H1 (cell line): ENCODE measurements at regions not wholly inside any gene's neighbourhood (a gene's known extent, or its start where the extent isn't known, plus 50 kb on each side); places are given as distances from the start of the nearest gene placed in this dataset.
A peak's percentile ranks its signal among the peaks of the same experiment; 100 is the strongest.

ENCODE experiments used
- CTCF ChIA-PET: fragments of 300-600 bp; sonication (Branson Sonifier 250); formaldehyde crosslinking; loops from one replicate; lab custom pipeline; 2021; ENCODE audit not compliant: partially characterized antibody; lab: Charles Lee
- POLR2A ChIA-PET: fragments of 300-600 bp; sonication (Branson Sonifier 250); formaldehyde crosslinking; loops from one replicate; lab custom pipeline; 2021; ENCODE audit warnings: inconsistent platforms; ENCODE audit not compliant: partially characterized antibody; lab: Charles Lee
- DNase-seq, 2 experiments: peaks; one replicate each; pipeline versions ENCODE4 v3.0.0 to v3.0.0-alpha.2; 2010 to 2022; ENCODE audit warnings: low spot score in 2 of 2, low read depth in 1 of 2, mixed read lengths in 1 of 2
- FAIRE-seq: peaks from 2 replicates; lab custom pipeline; 2011; peaks lifted over from hg19 to GRCh38; lab: Jason Lieb, UNC
- H2AFZ ChIP-seq: 2 replicates; pipeline ENCODE4 v1.8.1; 2012; ENCODE audit warnings: low read length, inconsistent platforms
- H2AK5ac ChIP-seq: 2 replicates; pipeline ENCODE4 v1.6.1; 2013; ENCODE audit warnings: low read depth, low read length
- H2BK120ac ChIP-seq: replicated peaks from 2 replicates; pipeline ENCODE3; 2013; ENCODE audit warnings: low read depth, low read length, inconsistent platforms
- H2BK12ac ChIP-seq: 2 replicates; pipeline ENCODE4 v1.6.1; 2013; ENCODE audit warnings: low read depth, low read length
- H2BK15ac ChIP-seq: 2 replicates; pipeline ENCODE4 v1.6.1; 2013; ENCODE audit warnings: low read length
- H2BK20ac ChIP-seq: 2 replicates; pipeline ENCODE4 v1.6.1; 2013; ENCODE audit warnings: low read length
- H2BK5ac ChIP-seq: 2 replicates; pipeline ENCODE4 v1.6.1; 2013; ENCODE audit warnings: low read depth, low read length
- H3K14ac ChIP-seq: 2 replicates; pipeline ENCODE4 v1.6.1; 2013; ENCODE audit warnings: inconsistent platforms; ENCODE audit not compliant: insufficient read length
- H3K18ac ChIP-seq: 2 replicates; pipeline ENCODE4 v1.6.1; 2013; ENCODE audit warnings: low read length; ENCODE audit errors: extremely low read depth
- H3K23ac ChIP-seq: 2 replicates; pipeline ENCODE4 v1.6.1; 2013; ENCODE audit warnings: inconsistent platforms; ENCODE audit not compliant: insufficient read length
- H3K23me2 ChIP-seq: 2 replicates; pipeline ENCODE4 v1.6.1; 2013; ENCODE audit warnings: low read depth, low read length
- H3K27ac ChIP-seq: 2 replicates; pipeline ENCODE4 v1.6.1; 2011; ENCODE audit warnings: low read depth, low read length, inconsistent platforms
- H3K27me3 ChIP-seq, 4 experiments: replicated peaks in 1 of 4; 1 replicate in 1 of 4; 2 replicates in 3 of 4; pipeline versions ENCODE4 v1.6.1 to v1.8.1; 2011 to 2013; ENCODE audit warnings: low read length in 3 of 4, mild to moderate bottlenecking in 3 of 4, inconsistent platforms in 2 of 4, mixed read lengths in 2 of 4, moderate library complexity in 1 of 4; ENCODE audit not compliant: control insufficient read depth in 3 of 4, insufficient read depth in 3 of 4; ENCODE audit errors: extremely low read depth in 1 of 4
- H3K36me3 ChIP-seq, 4 experiments: 2 replicates each; pipeline versions ENCODE4 v1.6.1 to v1.8.1; 2011 to 2013; ENCODE audit warnings: mild to moderate bottlenecking in 4 of 4, low read length in 3 of 4, moderate library complexity in 2 of 4, control low read depth in 1 of 4, inconsistent platforms in 1 of 4; ENCODE audit not compliant: insufficient read depth in 4 of 4, control insufficient read depth in 2 of 4
- H3K4ac ChIP-seq: replicated peaks from 2 replicates; pipeline ENCODE3; 2013; ENCODE audit warnings: low read length, low read depth, mixed read lengths, inconsistent platforms; ENCODE audit not compliant: insufficient read length
- H3K4me1 ChIP-seq, 4 experiments: replicated peaks in 1 of 4; 1 replicate in 1 of 4; 2 replicates in 3 of 4; pipeline versions ENCODE4 v1.6.1 to v1.8.1; 2011 to 2013; ENCODE audit warnings: low read length in 3 of 4, inconsistent platforms in 2 of 4, mixed read lengths in 1 of 4; ENCODE audit not compliant: insufficient read depth in 4 of 4, control insufficient read depth in 3 of 4
- H3K4me2 ChIP-seq, 2 experiments: 2 replicates each; pipeline versions ENCODE4 v1.6.1 to v1.8.1; 2011 to 2013; ENCODE audit warnings: low read depth in 2 of 2, low read length in 2 of 2, control low read depth in 1 of 2, inconsistent platforms in 1 of 2, mild to moderate bottlenecking in 1 of 2; ENCODE audit not compliant: insufficient read depth in 1 of 2
- H3K4me3 ChIP-seq, 4 experiments: fragments of 200-600, 300-600 bp in 1 of 4; sonication (generic), shearing (Covaris generic), sonication (Bioruptor Twin) in 1 of 4; 2 replicates each; pipeline versions ENCODE4 v1.5.1 to v1.8.1; 2011 to 2016; ENCODE audit warnings: low read length in 4 of 4, low read depth in 3 of 4, control low read depth in 2 of 4, inconsistent platforms in 2 of 4, mild to moderate bottlenecking in 2 of 4, mixed read lengths in 1 of 4, moderate library complexity in 1 of 4; ENCODE audit not compliant: insufficient read depth in 2 of 4; ENCODE audit errors: extremely low read depth in 1 of 4
- H3K56ac ChIP-seq: replicated peaks from 2 replicates; pipeline ENCODE3; 2013; ENCODE audit warnings: low read depth, mild to moderate bottlenecking, mixed read lengths, low read length, inconsistent platforms; ENCODE audit not compliant: insufficient read length
- H3K79me1 ChIP-seq: 2 replicates; pipeline ENCODE4 v1.6.1; 2013; ENCODE audit warnings: low read depth, low read length, control low read depth
- H3K79me2 ChIP-seq, 2 experiments: 2 replicates each; pipeline versions ENCODE4 v1.6.1 to v1.8.1; 2012 to 2013; ENCODE audit warnings: low read length in 2 of 2, mild to moderate bottlenecking in 2 of 2, inconsistent platforms in 1 of 2; ENCODE audit not compliant: insufficient read depth in 2 of 2, control insufficient read depth in 1 of 2
- H3K9ac ChIP-seq, 4 experiments: replicated peaks in 1 of 4; 1 replicate in 1 of 4; 2 replicates in 3 of 4; pipeline versions ENCODE4 v1.6.1 to v1.8.1; 2011 to 2013; ENCODE audit warnings: low read depth in 3 of 4, low read length in 3 of 4, control low read depth in 2 of 4, mild to moderate bottlenecking in 2 of 4, moderate library complexity in 2 of 4, inconsistent platforms in 1 of 4; ENCODE audit errors: extremely low read depth in 1 of 4
- H3K9me3 ChIP-seq, 2 experiments: 2 replicates each; pipeline versions ENCODE4 v1.6.1 to v1.8.1; 2012 to 2013; ENCODE audit warnings: mild to moderate bottlenecking in 2 of 2, moderate library complexity in 2 of 2, control low read depth in 1 of 2, inconsistent platforms in 1 of 2, low read depth in 1 of 2, low read length in 1 of 2, mixed read lengths in 1 of 2; ENCODE audit not compliant: insufficient read depth in 2 of 2
- H4K20me1 ChIP-seq, 2 experiments: replicated peaks in 1 of 2; 2 replicates each; pipeline versions ENCODE3 to v1.8.1; 2011 to 2013; ENCODE audit warnings: inconsistent platforms in 2 of 2, low read length in 2 of 2, mild to moderate bottlenecking in 1 of 2; ENCODE audit not compliant: insufficient read depth in 2 of 2, control insufficient read depth in 1 of 2
- H4K5ac ChIP-seq: 2 replicates; pipeline ENCODE4 v1.6.1; 2013; ENCODE audit warnings: low read length, low read depth, mixed read lengths, inconsistent platforms; ENCODE audit not compliant: insufficient read length
- H4K8ac ChIP-seq: 2 replicates; pipeline ENCODE4 v1.8.0; 2013; ENCODE audit warnings: mild to moderate bottlenecking, moderate library complexity, low read length, inconsistent platforms; ENCODE audit not compliant: insufficient read depth; ENCODE audit errors: extremely low read depth
- H4K91ac ChIP-seq: replicated peaks from 2 replicates; pipeline ENCODE3; 2013; ENCODE audit warnings: low read length, mixed read lengths, inconsistent platforms; ENCODE audit not compliant: insufficient read length
- RAD21 ChIP-seq, 2 experiments: IDR thresholded peaks in 1 of 2; conservative IDR thresholded peaks in 1 of 2; 2 replicates each; pipeline ENCODE4 v1.6.1; 2011; ENCODE audit warnings: low read depth in 2 of 2, low read length in 2 of 2, improper control_type of control experiment in 1 of 2, inconsistent platforms in 1 of 2, mild to moderate bottlenecking in 1 of 2, moderate library complexity in 1 of 2
- TAF1 ChIP-seq: IDR thresholded peaks from 2 replicates; pipeline ENCODE4 v1.6.1; 2011; ENCODE audit warnings: mild to moderate bottlenecking, low read depth, low read length
- WGBS, 2 experiments: shearing (Covaris generic) in 1 of 2; methylation state at CpG; one replicate each; pipeline versions ENCODE4 v1.1.6 to v1.1.7; 2013 to 2015; ENCODE audit warnings: low lambda C conversion rate in 2 of 2, mixed read lengths in 2 of 2, inconsistent platforms in 1 of 2, low coverage in 1 of 2, missing lambda C conversion rate in 1 of 2; ENCODE audit not compliant: insufficient replicate concordance in 2 of 2, insufficient coverage in 1 of 2, insufficient read length in 1 of 2; ENCODE audit errors: extremely low coverage in 1 of 2, missing lambda C conversion rate in 1 of 2; 5-methylcytosine and 5-hydroxymethylcytosine counted together
- TF ChIP-seq, protein P1 (sequence below), 3 experiments: IDR thresholded peaks; 1 replicate in 2 of 3; 2 replicates in 1 of 3; pipeline versions ENCODE4 v1.5.1 to v1.6.1; 2011; ENCODE audit warnings: low read length in 3 of 3, mild to moderate bottlenecking in 3 of 3, inconsistent platforms in 2 of 3, low read depth in 1 of 3, moderate library complexity in 1 of 3; ENCODE audit not compliant: insufficient read depth in 1 of 3; ENCODE audit errors: control extremely low read depth in 1 of 3

DNA sequence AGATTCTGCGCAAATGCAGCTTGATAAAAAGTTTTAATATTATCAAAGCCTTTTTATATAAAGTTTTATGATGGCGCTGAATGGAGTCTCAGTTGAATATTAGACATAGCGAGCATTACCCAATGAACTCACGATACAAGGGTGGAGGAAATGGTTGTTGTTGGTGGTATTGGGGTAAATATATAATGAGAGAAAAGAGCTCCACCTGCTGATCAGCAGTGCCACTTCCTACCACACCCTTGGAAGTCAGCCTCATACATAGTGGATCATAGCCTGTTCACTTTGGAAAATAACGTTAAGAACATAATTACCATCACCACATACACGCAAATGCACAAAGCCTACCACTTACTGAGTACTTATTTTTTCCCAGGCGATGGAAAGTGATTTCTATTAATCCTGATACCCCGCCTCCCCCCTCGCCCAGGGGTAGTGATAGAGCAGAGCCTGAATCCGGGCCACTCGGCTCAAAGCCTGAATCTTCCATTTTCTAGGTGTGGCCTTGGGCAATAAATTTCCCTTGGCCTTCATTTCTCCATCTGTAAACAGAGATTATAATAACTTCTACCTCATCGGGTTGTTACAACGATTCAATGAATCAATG lies 358.3 kb downstream of the KLF5 start:
- no peaks in the 10 kb centered on the region for H3K79me2 ChIP-seq
- H3K4me2 ChIP-seq: no peak overlapping the region
- no peaks in the 10 kb centered on the region for H3K9me3 ChIP-seq
- H3K9ac ChIP-seq: no peak overlapping the region
- POLR2A ChIA-PET: no interaction called here
- H2BK15ac ChIP-seq: no peak overlapping the region
- H2AFZ ChIP-seq: no peak overlapping the region
- H4K91ac ChIP-seq: no peak overlapping the region
- H2BK5ac ChIP-seq: no peak overlapping the region
- no peak overlapping the region for H4K8ac ChIP-seq
- H3K23me2 ChIP-seq: no peaks in the 10 kb centered on the region
- H3K56ac ChIP-seq: no peak overlapping the region
- no peaks in the 10 kb centered on the region for H3K79me1 ChIP-seq
- no peaks in the 10 kb centered on the region for H3K27me3 ChIP-seq
- no peaks in the 10 kb centered on the region for H3K4me1 ChIP-seq
- H2AK5ac ChIP-seq: no peak overlapping the region
- no peak overlapping the region for H4K5ac ChIP-seq
- H3K27ac ChIP-seq: no peak overlapping the region
- peak; percentile 68 for TF ChIP-seq RAD21 (IDR thresholded peaks at IDR 0.05 in 1 of 2, conservative IDR thresholded peaks at IDR 0.05 in 1 of 2; ENCODE audit: low read depth in 2 of 2, low read length in 2 of 2)
- TF ChIP-seq, protein P1, sequence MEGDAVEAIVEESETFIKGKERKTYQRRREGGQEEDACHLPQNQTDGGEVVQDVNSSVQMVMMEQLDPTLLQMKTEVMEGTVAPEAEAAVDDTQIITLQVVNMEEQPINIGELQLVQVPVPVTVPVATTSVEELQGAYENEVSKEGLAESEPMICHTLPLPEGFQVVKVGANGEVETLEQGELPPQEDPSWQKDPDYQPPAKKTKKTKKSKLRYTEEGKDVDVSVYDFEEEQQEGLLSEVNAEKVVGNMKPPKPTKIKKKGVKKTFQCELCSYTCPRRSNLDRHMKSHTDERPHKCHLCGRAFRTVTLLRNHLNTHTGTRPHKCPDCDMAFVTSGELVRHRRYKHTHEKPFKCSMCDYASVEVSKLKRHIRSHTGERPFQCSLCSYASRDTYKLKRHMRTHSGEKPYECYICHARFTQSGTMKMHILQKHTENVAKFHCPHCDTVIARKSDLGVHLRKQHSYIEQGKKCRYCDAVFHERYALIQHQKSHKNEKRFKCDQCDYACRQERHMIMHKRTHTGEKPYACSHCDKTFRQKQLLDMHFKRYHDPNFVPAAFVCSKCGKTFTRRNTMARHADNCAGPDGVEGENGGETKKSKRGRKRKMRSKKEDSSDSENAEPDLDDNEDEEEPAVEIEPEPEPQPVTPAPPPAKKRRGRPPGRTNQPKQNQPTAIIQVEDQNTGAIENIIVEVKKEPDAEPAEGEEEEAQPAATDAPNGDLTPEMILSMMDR (IDR thresholded peaks at IDR 0.05; ENCODE audit: control extremely low read depth in 1 of 3, insufficient read depth in 1 of 3, low read depth in 1 of 3, low read length in 3 of 3): peak in 2 of 3 experiments; percentile 25 to 54; a peak in 2 of 4 replicates
- no peak for TF ChIP-seq TAF1
- H2BK12ac ChIP-seq: no peak overlapping the region
- no peak overlapping the region for H3K4me3 ChIP-seq
- no peak overlapping the region for H3K18ac ChIP-seq
- no peak overlapping the region for H3K4ac ChIP-seq
- H2BK20ac ChIP-seq: no peak overlapping the region
- no peak for DNase-seq
- CTCF ChIA-PET: interaction anchor here (0.6 to 1.9 kb wide), 13 partner anchors 9 to 1855 kb away, joined by 3 to 7 read pairs (median 3); no protein-coding TSS in a partner anchor
- FAIRE-seq: peak; percentile 39
- no peaks in the 10 kb centered on the region for H4K20me1 ChIP-seq
- no peaks in the 10 kb centered on the region for H3K36me3 ChIP-seq
- H2BK120ac ChIP-seq: no peak overlapping the region
- WGBS, 2 experiments: 86% methylated on average over 13 of the region's 13 CpGs; no CpG with 5 or more reads in 1 of the 2 experiments
- no peak overlapping the region for H3K14ac ChIP-seq
- H3K23ac ChIP-seq: no peak overlapping the region
